Thyroid gland (tissue), 4 donors: ENCODE measurements at regions not wholly inside any gene's neighbourhood (a gene's known extent, or its start where the extent isn't known, plus 50 kb on each side); places are given as distances from the start of the nearest gene placed in this dataset.

Experiments
- DNase-seq, 2 donors: peaks; one replicate each; pipeline ENCODE4 v3.0.0-alpha.2; 2019
- H3K27ac ChIP-seq, 3 donors: fragments of 200-600 bp; sonication (generic); 1 replicate in 2 of 3; 2 replicates in 1 of 3; pipeline ENCODE4 v1.5.1; 2016 to 2019; ENCODE audit warnings: mild to moderate bottlenecking in 1 of 3, moderate library complexity in 1 of 3
- H3K27me3 ChIP-seq: fragments of 200-600 bp; sonication (generic); one replicate; pipeline ENCODE4 v1.5.1; 2019
- H3K36me3 ChIP-seq, 2 donors: fragments of 200-600 bp; sonication (generic); one replicate each; pipeline ENCODE4 v1.5.1; 2016 to 2019
- H3K4me1 ChIP-seq, 2 donors: fragments of 200-600 bp; sonication (generic); one replicate each; pipeline ENCODE4 v1.5.1; 2017 to 2019
- H3K4me3 ChIP-seq, 3 donors: fragments of 200-600 bp; sonication (generic); replicated peaks in 1 of 3; 1 replicate in 2 of 3; 2 replicates in 1 of 3; pipeline ENCODE4 v1.5.1; 2016; ENCODE audit warnings: mild to moderate bottlenecking in 1 of 3
- H3K9me3 ChIP-seq: fragments of 200-600 bp; sonication (generic); one replicate; pipeline ENCODE4 v1.5.1; 2017
- CTCF ChIP-seq, 6 experiments: fragments of 200-600 bp in 3 of 6; fragments of 450-650 bp in 3 of 6; sonication (generic) in 3 of 6; IDR thresholded peaks; one replicate each; pipeline ENCODE4 v1.5.1; 2016 to 2019; ENCODE audit warnings: antibody characterized with exemption in 6 of 6, mild to moderate bottlenecking in 2 of 6, inconsistent platforms in 1 of 6, moderate library complexity in 1 of 6
- POLR2A ChIP-seq, 2 donors: fragments of 450-650 bp; IDR thresholded peaks; one replicate each; pipeline ENCODE4 v1.6.1; 2017; ENCODE audit warnings: antibody characterized with exemption in 2 of 2, mild to moderate bottlenecking in 2 of 2, moderate library complexity in 1 of 2
- WGBS, 2 donors: methylation state at CpG; one replicate each; pipeline ENCODE4 v1.1.5; 2017; 5-methylcytosine and 5-hydroxymethylcytosine counted together
- intact Hi-C: fragments of 100-400 bp; cut with DNase I; formaldehyde crosslinking; loops from one replicate; pipeline ENCODE4 v1.15.1; 2023

GRCh38 chr6:170023620-170024521 is 267.0 kb downstream of the DLL1 start:
- DNase-seq: no peak
- Histone ChIP-seq H3K27ac (no peak overlapping the region), H3K4me3 (no peak overlapping the region), H3K27me3 (peaks cover 3% of the 10 kb centered on the region), H3K4me1 (peaks cover 14 to 29% of the 10 kb centered on the region in 2 donors), H3K9me3 (no peaks in the 10 kb centered on the region), H3K36me3 (no peaks in the 10 kb centered on the region)
- TF ChIP-seq CTCF (IDR thresholded peaks at IDR 0.05) (no peak), POLR2A (IDR thresholded peaks at IDR 0.05) (no peak)
- WGBS, 2 donors: 90 to 92% methylated on average over 35 to 38 of the region's 67 CpGs
- intact Hi-C loops: no loop called here

DNA sequence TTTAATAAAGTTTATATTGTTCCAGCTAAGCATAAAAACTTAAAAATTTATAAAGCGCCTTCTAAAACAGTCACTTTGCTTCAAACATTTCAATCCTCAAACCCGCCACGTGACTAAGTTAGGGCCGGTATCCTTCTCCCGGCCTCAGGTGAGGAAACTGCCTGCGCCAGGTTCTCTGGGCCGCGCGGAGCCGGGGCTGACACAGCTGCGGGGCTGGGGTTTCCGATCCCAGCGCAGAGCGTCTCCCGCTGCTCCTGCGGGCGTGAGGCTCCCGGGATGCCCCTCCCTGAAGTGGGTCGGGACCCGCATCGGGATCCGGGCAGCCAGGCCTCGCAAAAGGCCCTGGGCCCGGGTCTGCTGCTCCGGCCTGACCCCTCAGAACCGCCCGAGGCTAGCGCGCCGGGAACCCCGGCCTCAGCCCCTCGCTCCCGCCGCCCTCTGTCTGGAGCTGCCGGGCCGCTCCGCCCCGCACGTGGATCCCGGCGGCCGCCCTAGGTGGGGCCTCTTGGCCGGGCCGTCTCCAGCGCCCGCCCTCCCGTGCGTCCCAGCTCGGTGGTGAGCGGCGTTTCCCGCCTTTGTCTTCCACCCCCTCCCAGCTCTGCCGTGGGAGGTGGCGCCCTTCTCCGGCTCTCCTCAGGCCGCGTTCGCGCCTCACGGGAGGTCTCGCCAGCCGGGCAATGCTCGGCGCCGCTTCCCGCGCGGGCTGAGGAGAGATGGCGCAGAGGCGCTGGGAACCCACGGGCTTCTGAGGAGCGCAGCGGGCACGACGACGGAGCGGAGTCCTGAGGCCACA is 267.9 kb downstream of the DLL1 start:
- TF ChIP-seq POLR2A (IDR thresholded peaks at IDR 0.05) (no peak), CTCF (IDR thresholded peaks at IDR 0.05) (no peak)
- Histone ChIP-seq H3K27ac (no peak overlapping the region), H3K4me3 (no peak overlapping the region), H3K4me1 (peaks cover 14 to 29% of the 10 kb centered on the region in 2 donors), H3K9me3 (no peaks in the 10 kb centered on the region), H3K27me3 (peaks cover 3% of the 10 kb centered on the region), H3K36me3 (no peaks in the 10 kb centered on the region)
- 41 to 47% methylated on average over 58 to 67 of the region's 77 CpGs for WGBS, 2 donors
- DNase-seq: no peak
- intact Hi-C loops: no loop called here

DNA sequence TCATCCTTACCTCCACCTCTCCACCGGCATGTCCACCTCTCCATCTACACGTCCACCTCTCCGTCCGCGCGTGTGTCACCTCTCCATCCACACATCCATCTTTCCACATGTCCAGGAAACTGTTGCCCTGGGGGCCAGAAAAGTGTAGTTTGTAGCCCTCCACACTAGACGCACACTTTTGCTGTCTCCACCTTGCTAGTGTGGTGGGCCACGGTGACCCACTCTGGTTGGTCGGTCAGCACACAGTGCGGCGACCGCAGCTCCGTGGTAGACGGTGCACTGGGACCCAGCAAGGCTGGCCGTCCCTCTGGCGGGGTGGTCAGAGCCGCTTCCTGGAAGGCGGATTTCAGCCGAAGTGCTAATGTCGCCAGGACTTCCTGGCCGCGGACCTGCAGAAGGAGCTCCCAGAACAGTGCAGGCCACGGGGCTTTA is 268.6 kb downstream of the DLL1 start:
- TF ChIP-seq CTCF (IDR thresholded peaks at IDR 0.05): no peak
- no peak for TF ChIP-seq POLR2A (IDR thresholded peaks at IDR 0.05)
- Histone ChIP-seq H3K27ac (no peak overlapping the region), H3K27me3 (peaks cover 3% of the 10 kb centered on the region), H3K9me3 (no peaks in the 10 kb centered on the region), H3K4me3 (no peak overlapping the region), H3K4me1 (peaks cover 14 to 28% of the 10 kb centered on the region in 2 donors), H3K36me3 (no peaks in the 10 kb centered on the region)
- intact Hi-C loops: no loop called here
- 89 to 92% methylated on average over 23 of the region's 23 CpGs for WGBS, 2 donors
- DNase-seq: no peak

DNA sequence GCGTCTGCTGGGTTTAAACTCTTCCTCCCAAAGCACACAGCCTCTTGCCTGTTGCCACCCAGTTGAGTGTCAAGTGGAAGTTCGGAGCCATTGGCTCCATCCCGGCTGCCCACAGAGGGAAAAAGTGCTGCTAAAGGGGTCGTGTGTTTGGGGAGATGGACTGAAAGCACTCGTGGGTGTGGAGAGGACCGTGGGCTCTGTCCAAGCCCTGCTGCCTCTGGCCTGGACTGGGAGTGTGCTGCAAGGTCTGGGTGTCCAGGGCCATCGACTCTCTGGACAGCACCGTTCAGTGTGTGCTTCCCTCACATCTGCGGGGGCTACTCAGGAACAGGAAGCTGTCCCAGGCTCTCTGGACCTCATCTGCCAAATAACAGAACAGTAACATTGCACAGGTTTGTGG is 269.3 kb downstream of the DLL1 start:
- TF ChIP-seq CTCF (IDR thresholded peaks at IDR 0.05) (no peak), POLR2A (IDR thresholded peaks at IDR 0.05) (no peak)
- no peaks in the 10 kb centered on the region for H3K9me3 ChIP-seq
- H3K4me3 ChIP-seq: no peak overlapping the region
- H3K27me3 ChIP-seq: peaks cover 3% of the 10 kb centered on the region
- H3K4me1 ChIP-seq: peaks cover 14 to 20% of the 10 kb centered on the region in 2 donors
- WGBS, 2 donors: 75% methylated on average over 9 of the region's 9 CpGs
- DNase-seq: no peak
- H3K27ac ChIP-seq: no peak overlapping the region
- intact Hi-C loops: no loop called here
- no peaks in the 10 kb centered on the region for H3K36me3 ChIP-seq
